ENCODE measurements at regions not wholly inside any gene's neighbourhood (a gene's known extent, or its start where the extent isn't known, plus 50 kb on each side); places are given as distances from the start of the nearest gene placed in this dataset.

DNA sequence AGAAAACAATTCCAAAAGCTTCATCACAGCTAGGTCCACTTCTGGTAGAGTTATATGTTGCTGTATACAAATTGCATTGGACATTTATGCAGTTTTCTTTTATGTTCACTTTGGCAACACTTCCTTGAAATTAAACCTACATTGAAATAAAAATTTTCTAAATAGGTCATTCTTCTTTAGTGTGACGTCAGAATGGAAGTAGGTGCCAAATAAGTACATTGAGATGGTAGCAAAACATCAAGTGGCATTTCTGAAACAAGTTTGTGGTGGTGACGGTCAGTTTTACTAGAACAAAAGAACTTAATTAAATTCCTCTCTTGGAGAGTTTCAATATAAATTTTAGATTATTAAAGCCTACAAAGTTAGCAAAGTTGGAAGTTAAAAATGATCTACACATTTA lies 895.1 kb downstream of the CDH9 start:
- no peaks in the 10 kb centered on the region for H3K79me2 ChIP-seq (replicated peaks; ENCODE audit: insufficient read depth, low read length)
- H3K9ac ChIP-seq (ENCODE audit: low read length), result no peak overlapping the region
- no peaks in the 10 kb centered on the region for H4K20me1 ChIP-seq (ENCODE audit: insufficient read depth)
- H3K4me3 ChIP-seq (ENCODE audit: low read length), result no peak overlapping the region
- no peak overlapping the region for H3K27ac ChIP-seq (ENCODE audit: low read length)
- no peak for TF ChIP-seq RAD21 (conservative IDR thresholded peaks at IDR 0.05)
- TF ChIP-seq EP300 (conservative IDR thresholded peaks at IDR 0.05; ENCODE audit: poor library complexity, severe bottlenecking), result no peak
- no peak for TF ChIP-seq POLR2AphosphoS5 (IDR thresholded peaks at IDR 0.05)
- TF ChIP-seq, protein P1, sequence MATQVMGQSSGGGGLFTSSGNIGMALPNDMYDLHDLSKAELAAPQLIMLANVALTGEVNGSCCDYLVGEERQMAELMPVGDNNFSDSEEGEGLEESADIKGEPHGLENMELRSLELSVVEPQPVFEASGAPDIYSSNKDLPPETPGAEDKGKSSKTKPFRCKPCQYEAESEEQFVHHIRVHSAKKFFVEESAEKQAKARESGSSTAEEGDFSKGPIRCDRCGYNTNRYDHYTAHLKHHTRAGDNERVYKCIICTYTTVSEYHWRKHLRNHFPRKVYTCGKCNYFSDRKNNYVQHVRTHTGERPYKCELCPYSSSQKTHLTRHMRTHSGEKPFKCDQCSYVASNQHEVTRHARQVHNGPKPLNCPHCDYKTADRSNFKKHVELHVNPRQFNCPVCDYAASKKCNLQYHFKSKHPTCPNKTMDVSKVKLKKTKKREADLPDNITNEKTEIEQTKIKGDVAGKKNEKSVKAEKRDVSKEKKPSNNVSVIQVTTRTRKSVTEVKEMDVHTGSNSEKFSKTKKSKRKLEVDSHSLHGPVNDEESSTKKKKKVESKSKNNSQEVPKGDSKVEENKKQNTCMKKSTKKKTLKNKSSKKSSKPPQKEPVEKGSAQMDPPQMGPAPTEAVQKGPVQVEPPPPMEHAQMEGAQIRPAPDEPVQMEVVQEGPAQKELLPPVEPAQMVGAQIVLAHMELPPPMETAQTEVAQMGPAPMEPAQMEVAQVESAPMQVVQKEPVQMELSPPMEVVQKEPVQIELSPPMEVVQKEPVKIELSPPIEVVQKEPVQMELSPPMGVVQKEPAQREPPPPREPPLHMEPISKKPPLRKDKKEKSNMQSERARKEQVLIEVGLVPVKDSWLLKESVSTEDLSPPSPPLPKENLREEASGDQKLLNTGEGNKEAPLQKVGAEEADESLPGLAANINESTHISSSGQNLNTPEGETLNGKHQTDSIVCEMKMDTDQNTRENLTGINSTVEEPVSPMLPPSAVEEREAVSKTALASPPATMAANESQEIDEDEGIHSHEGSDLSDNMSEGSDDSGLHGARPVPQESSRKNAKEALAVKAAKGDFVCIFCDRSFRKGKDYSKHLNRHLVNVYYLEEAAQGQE (IDR thresholded peaks at IDR 0.05; ENCODE audit: borderline replicate concordance), result no peak
- TF ChIP-seq CTCF (IDR thresholded peaks at IDR 0.05; ENCODE audit: poor library complexity, severe bottlenecking), result no peak
- no peak for TF ChIP-seq MXI1 (conservative IDR thresholded peaks at IDR 0.05; ENCODE audit: poor library complexity, severe bottlenecking)
- TF ChIP-seq SMC3 (conservative IDR thresholded peaks at IDR 0.05; ENCODE audit: poor library complexity), result no peak
- TF ChIP-seq TAF1 (IDR thresholded peaks at IDR 0.05; ENCODE audit: low read depth), result no peak
- no peak for TF ChIP-seq EZH2 (IDR thresholded peaks at IDR 0.05; ENCODE audit: borderline replicate concordance, insufficient read depth, low read length, poor library complexity, severe bottlenecking)
- no peaks in the 10 kb centered on the region for H3K9me3 ChIP-seq (ENCODE audit: low read length)
- no peaks in the 10 kb centered on the region for H3K36me3 ChIP-seq (ENCODE audit: insufficient read depth, low read length)
- no peak overlapping the region for H3K4me2 ChIP-seq (ENCODE audit: low read length)
- H2AFZ ChIP-seq (ENCODE audit: low read depth, low read length), result no peak overlapping the region
- H3K9me2 ChIP-seq (ENCODE audit: insufficient read depth, low read length), result no peaks in the 10 kb centered on the region
- no peaks in the 10 kb centered on the region for H3K27me3 ChIP-seq (ENCODE audit: insufficient read depth, low read depth, low read length)
- no peaks in the 10 kb centered on the region for H3F3A ChIP-seq (ENCODE audit: insufficient read depth, low read length, poor library complexity, severe bottlenecking)

GRCh38 chr5:26121338-26121737 lies 917.0 kb downstream of the CDH9 start:
- H3K36me3 ChIP-seq (ENCODE audit: insufficient read depth, low read length), result no peaks in the 10 kb centered on the region
- H4K20me1 ChIP-seq (ENCODE audit: insufficient read depth), result no peaks in the 10 kb centered on the region
- no peak for TF ChIP-seq EZH2 (IDR thresholded peaks at IDR 0.05; ENCODE audit: borderline replicate concordance, insufficient read depth, low read length, poor library complexity, severe bottlenecking)
- TF ChIP-seq TAF1 (IDR thresholded peaks at IDR 0.05; ENCODE audit: low read depth), result no peak
- no peak for TF ChIP-seq SMC3 (conservative IDR thresholded peaks at IDR 0.05; ENCODE audit: poor library complexity)
- TF ChIP-seq CTCF (IDR thresholded peaks at IDR 0.05; ENCODE audit: poor library complexity, severe bottlenecking), result no peak
- no peak for TF ChIP-seq POLR2AphosphoS5 (IDR thresholded peaks at IDR 0.05)
- no peak for TF ChIP-seq MXI1 (conservative IDR thresholded peaks at IDR 0.05; ENCODE audit: poor library complexity, severe bottlenecking)
- TF ChIP-seq EP300 (conservative IDR thresholded peaks at IDR 0.05; ENCODE audit: poor library complexity, severe bottlenecking), result no peak
- TF ChIP-seq, protein P1 (IDR thresholded peaks at IDR 0.05; ENCODE audit: borderline replicate concordance), result no peak
- TF ChIP-seq RAD21 (conservative IDR thresholded peaks at IDR 0.05), result no peak
- H2AFZ ChIP-seq (ENCODE audit: low read depth, low read length), result no peak overlapping the region
- H3K9ac ChIP-seq (ENCODE audit: low read length), result no peak overlapping the region
- H3F3A ChIP-seq (ENCODE audit: insufficient read depth, low read length, poor library complexity, severe bottlenecking), result no peaks in the 10 kb centered on the region
- H3K4me2 ChIP-seq (ENCODE audit: low read length), result no peak overlapping the region
- no peaks in the 10 kb centered on the region for H3K27me3 ChIP-seq (ENCODE audit: insufficient read depth, low read depth, low read length)
- H3K9me3 ChIP-seq (ENCODE audit: low read length), result no peaks in the 10 kb centered on the region
- no peak overlapping the region for H3K4me3 ChIP-seq (ENCODE audit: low read length)
- no peaks in the 10 kb centered on the region for H3K9me2 ChIP-seq (ENCODE audit: insufficient read depth, low read length)
- H3K27ac ChIP-seq (ENCODE audit: low read length), result no peak overlapping the region
- no peaks in the 10 kb centered on the region for H3K79me2 ChIP-seq (replicated peaks; ENCODE audit: insufficient read depth, low read length)
